ENCODE measurements at regions not wholly inside any gene's neighbourhood (a gene's known extent, or its start where the extent isn't known, plus 50 kb on each side); places are given as distances from the start of the nearest gene placed in this dataset.
"Not testable (repeated sequence)": the region's sequence is repeated elsewhere in the genome, so short reads cannot be mapped to it uniquely, and the experiment has no call there.

GRCh38 chr14:43336351-43336750 lies 1170.7 kb downstream of the FSCB start:
- Histone ChIP-seq H2BK15ac (ENCODE audit: low read depth, poor library complexity, severe bottlenecking) (no peak overlapping the region), H2BK5ac (ENCODE audit: low read depth, low read length, poor library complexity, severe bottlenecking) (no peak overlapping the region), H3K9me3 (ENCODE audit: control insufficient read depth, low read length) (no peaks in the 10 kb centered on the region), H2AK5ac (ENCODE audit: low read length, severe bottlenecking) (no peak overlapping the region), H3K23ac (ENCODE audit: low read length in 2 of 2) (no peak overlapping the region), H3K36me3 (ENCODE audit: control insufficient read depth in 1 of 2, insufficient read depth in 2 of 2, low read depth in 1 of 2, low read length in 2 of 2) (no peaks in the 10 kb centered on the region), H3K27me3 (ENCODE audit: control insufficient read depth in 1 of 2, insufficient read depth in 1 of 2, low read length in 2 of 2) (no peaks in the 10 kb centered on the region), H3K4me1 (ENCODE audit: control insufficient read depth, insufficient read depth, low read depth, low read length) (no peaks in the 10 kb centered on the region), H3K4me3 (ENCODE audit: insufficient read depth in 1 of 2, low read depth in 1 of 2, low read length in 2 of 2) (no peak overlapping the region), H2BK12ac (ENCODE audit: low read length in 2 of 2) (no peak overlapping the region), H3K14ac (ENCODE audit: low read length in 2 of 2) (no peak overlapping the region), H3K4ac (ENCODE audit: low read depth in 1 of 2, low read length in 2 of 2) (no peak overlapping the region), H3K9ac (ENCODE audit: low read length) (no peak overlapping the region), H3K4me2 (ENCODE audit: low read length, poor library complexity, severe bottlenecking) (no peak overlapping the region), H4K8ac (ENCODE audit: low read length) (no peak overlapping the region), H3K27ac (ENCODE audit: low read length, poor library complexity, severe bottlenecking) (no peak overlapping the region), H2AFZ (ENCODE audit: low read depth, low read length) (no peak overlapping the region), H3K18ac (ENCODE audit: low read depth in 1 of 2, low read length in 2 of 2) (no peak overlapping the region), H4K91ac (ENCODE audit: low read length) (no peak overlapping the region), H3K79me1 (replicated peaks; ENCODE audit: low read length, poor library complexity, severe bottlenecking) (no peaks in the 10 kb centered on the region), H2BK120ac (ENCODE audit: low read depth, low read length) (no peak overlapping the region)
- 90% methylated on average over 2 of the region's 2 CpGs for WGBS
- DNase-seq = no peak

GRCh38 chr14:43326501-43327407 lies 1180.3 kb downstream of the FSCB start:
- H3K4me1 ChIP-seq (ENCODE audit: control insufficient read depth, insufficient read depth, low read depth, low read length); H2BK120ac ChIP-seq (ENCODE audit: low read depth, low read length); H3K18ac ChIP-seq (ENCODE audit: low read depth in 1 of 2, low read length in 2 of 2); H2BK12ac ChIP-seq (ENCODE audit: low read length in 2 of 2); DNase-seq; H2BK5ac ChIP-seq (ENCODE audit: low read depth, low read length, poor library complexity, severe bottlenecking); H2AFZ ChIP-seq (ENCODE audit: low read depth, low read length); H2BK15ac ChIP-seq (ENCODE audit: low read depth, poor library complexity, severe bottlenecking); H3K27ac ChIP-seq (ENCODE audit: low read length, poor library complexity, severe bottlenecking); H2AK5ac ChIP-seq (ENCODE audit: low read length, severe bottlenecking); H3K4ac ChIP-seq (ENCODE audit: low read depth in 1 of 2, low read length in 2 of 2); H3K9me3 ChIP-seq (ENCODE audit: control insufficient read depth, low read length); H3K27me3 ChIP-seq (ENCODE audit: control insufficient read depth in 1 of 2, insufficient read depth in 1 of 2, low read length in 2 of 2); H4K8ac ChIP-seq (ENCODE audit: low read length); H3K36me3 ChIP-seq (ENCODE audit: control insufficient read depth in 1 of 2, insufficient read depth in 2 of 2, low read depth in 1 of 2, low read length in 2 of 2); H3K9ac ChIP-seq (ENCODE audit: low read length); H3K4me3 ChIP-seq (ENCODE audit: insufficient read depth in 1 of 2, low read depth in 1 of 2, low read length in 2 of 2); H3K23ac ChIP-seq (ENCODE audit: low read length in 2 of 2); H3K79me1 ChIP-seq (replicated peaks; ENCODE audit: low read length, poor library complexity, severe bottlenecking); H3K4me2 ChIP-seq (ENCODE audit: low read length, poor library complexity, severe bottlenecking); H4K91ac ChIP-seq (ENCODE audit: low read length): not testable (repeated sequence)
- WGBS = 84% methylated on average over 22 of the region's 24 CpGs
- H3K14ac ChIP-seq (ENCODE audit: low read length in 2 of 2) = peak overlapping the region in 1 of 2 experiments; percentile 84

- no peak overlapping the region for H4K91ac ChIP-seq (ENCODE audit: low read length)
- no peak overlapping the region for H3K14ac ChIP-seq (ENCODE audit: low read length in 2 of 2)
- H2AK5ac ChIP-seq (ENCODE audit: low read length, severe bottlenecking) = no peak overlapping the region
- no peak for DNase-seq
- no peak overlapping the region for H2BK15ac ChIP-seq (ENCODE audit: low read depth, poor library complexity, severe bottlenecking)
- no peaks in the 10 kb centered on the region for H3K4me1 ChIP-seq (ENCODE audit: control insufficient read depth, insufficient read depth, low read depth, low read length)
- no peak overlapping the region for H3K4me2 ChIP-seq (ENCODE audit: low read length, poor library complexity, severe bottlenecking)
- 63% methylated on average over 2 of the region's 2 CpGs for WGBS
- H3K27ac ChIP-seq (ENCODE audit: low read length, poor library complexity, severe bottlenecking) = no peak overlapping the region
- H3K23ac ChIP-seq (ENCODE audit: low read length in 2 of 2) = no peak overlapping the region
- H3K36me3 ChIP-seq (ENCODE audit: control insufficient read depth in 1 of 2, insufficient read depth in 2 of 2, low read depth in 1 of 2, low read length in 2 of 2) = no peaks in the 10 kb centered on the region
- no peak overlapping the region for H3K9ac ChIP-seq (ENCODE audit: low read length)
- no peak overlapping the region for H2BK5ac ChIP-seq (ENCODE audit: low read depth, low read length, poor library complexity, severe bottlenecking)
- H3K4me3 ChIP-seq (ENCODE audit: insufficient read depth in 1 of 2, low read depth in 1 of 2, low read length in 2 of 2) = no peak overlapping the region
- no peaks in the 10 kb centered on the region for H3K79me1 ChIP-seq (replicated peaks; ENCODE audit: low read length, poor library complexity, severe bottlenecking)
- H3K27me3 ChIP-seq (ENCODE audit: control insufficient read depth in 1 of 2, insufficient read depth in 1 of 2, low read length in 2 of 2) = no peaks in the 10 kb centered on the region
- no peak overlapping the region for H3K4ac ChIP-seq (ENCODE audit: low read depth in 1 of 2, low read length in 2 of 2)
- H3K9me3 ChIP-seq (ENCODE audit: control insufficient read depth, low read length) = no peaks in the 10 kb centered on the region
- H2AFZ ChIP-seq (ENCODE audit: low read depth, low read length) = no peak overlapping the region
- H4K8ac ChIP-seq (ENCODE audit: low read length) = no peak overlapping the region
- no peak overlapping the region for H2BK12ac ChIP-seq (ENCODE audit: low read length in 2 of 2)
- no peak overlapping the region for H3K18ac ChIP-seq (ENCODE audit: low read depth in 1 of 2, low read length in 2 of 2)
- no peak overlapping the region for H2BK120ac ChIP-seq (ENCODE audit: low read depth, low read length)
Observed at GRCh38 chr14:43316427-43316826, 1190.7 kb downstream of the FSCB start.

GRCh38 chr14:43313719-43314118 lies 1193.4 kb downstream of the FSCB start:
- Histone ChIP-seq H3K9me3 (ENCODE audit: control insufficient read depth, low read length) (no peaks in the 10 kb centered on the region), H3K4me3 (ENCODE audit: insufficient read depth in 1 of 2, low read depth in 1 of 2, low read length in 2 of 2) (no peak overlapping the region), H3K18ac (ENCODE audit: low read depth in 1 of 2, low read length in 2 of 2) (no peak overlapping the region), H3K23ac (ENCODE audit: low read length in 2 of 2) (no peak overlapping the region), H2BK5ac (ENCODE audit: low read depth, low read length, poor library complexity, severe bottlenecking) (no peak overlapping the region), H4K91ac (ENCODE audit: low read length) (no peak overlapping the region), H3K79me1 (replicated peaks; ENCODE audit: low read length, poor library complexity, severe bottlenecking) (no peaks in the 10 kb centered on the region), H3K27ac (ENCODE audit: low read length, poor library complexity, severe bottlenecking) (no peak overlapping the region), H3K4me2 (ENCODE audit: low read length, poor library complexity, severe bottlenecking) (no peak overlapping the region), H3K4ac (ENCODE audit: low read depth in 1 of 2, low read length in 2 of 2) (no peak overlapping the region), H3K4me1 (ENCODE audit: control insufficient read depth, insufficient read depth, low read depth, low read length) (no peaks in the 10 kb centered on the region), H2AFZ (ENCODE audit: low read depth, low read length) (no peak overlapping the region), H2BK120ac (ENCODE audit: low read depth, low read length) (no peak overlapping the region), H4K8ac (ENCODE audit: low read length) (no peak overlapping the region), H2AK5ac (ENCODE audit: low read length, severe bottlenecking) (no peak overlapping the region), H2BK15ac (ENCODE audit: low read depth, poor library complexity, severe bottlenecking) (no peak overlapping the region), H3K9ac (ENCODE audit: low read length) (no peak overlapping the region), H3K36me3 (ENCODE audit: control insufficient read depth in 1 of 2, insufficient read depth in 2 of 2, low read depth in 1 of 2, low read length in 2 of 2) (no peaks in the 10 kb centered on the region), H2BK12ac (ENCODE audit: low read length in 2 of 2) (no peak overlapping the region), H3K14ac (ENCODE audit: low read length in 2 of 2) (no peak overlapping the region), H3K27me3 (ENCODE audit: control insufficient read depth in 1 of 2, insufficient read depth in 1 of 2, low read length in 2 of 2) (no peaks in the 10 kb centered on the region)
- DNase-seq = no peak
- WGBS = no CpG with 5 or more reads among the region's 1 CpG

All from mesenchymal stem cell (in vitro differentiated cells and primary cell).